SK-N-SH (cell line): ENCODE measurements at regions not wholly inside any gene's neighbourhood (a gene's known extent, or its start where the extent isn't known, plus 50 kb on each side); places are given as distances from the start of the nearest gene placed in this dataset.

ENCODE experiments used
- CTCF ChIA-PET: fragments of 300-600, 350-600 bp; formaldehyde crosslinking; extraction: SDS; loops from one replicate; lab custom pipeline; 2021; lab: Yijun Ruan, JAX
- POLR2A ChIA-PET: fragments of 350-600 bp; sonication (Branson Sonifier 250); formaldehyde crosslinking; extraction: SDS; loops from one replicate; lab custom pipeline; 2020; ENCODE audit warnings: antibody characterized with exemption, inconsistent platforms; lab: Yijun Ruan, JAX
- DNase-seq: peaks from one replicate; pipeline ENCODE4 v3.0.0; 2012
- H2AFZ ChIP-seq: fragments of 200-600 bp; sonication (generic); 2 replicates; pipeline ENCODE4 v1.8.1; 2016; ENCODE audit warnings: antibody characterized with exemption, mild to moderate bottlenecking, low read depth
- H3F3A ChIP-seq: fragments of 200-600 bp; sonication (generic); replicated peaks from 2 replicates; pipeline ENCODE3; 2016; ENCODE audit warnings: antibody characterized with exemption, mild to moderate bottlenecking; ENCODE audit not compliant: insufficient read depth
- H3K27ac ChIP-seq, 2 experiments: fragments of 200-500 bp in 1 of 2; fragments of 200-600 bp in 1 of 2; sonication (Bioruptor generic) in 1 of 2; sonication (generic), shearing (Covaris generic) in 1 of 2; 2 replicates each; pipeline versions ENCODE4 v1.5.1 to v1.6.1; 2014 to 2016; ENCODE audit warnings: low read depth in 2 of 2, inconsistent platforms in 1 of 2, low read length in 1 of 2, mild to moderate bottlenecking in 1 of 2, mixed read lengths in 1 of 2
- H3K27me3 ChIP-seq: fragments of 200-600 bp; sonication (generic), shearing (Covaris generic); 2 replicates; pipeline ENCODE4 v1.6.1; 2016; ENCODE audit warnings: mixed run types; ENCODE audit not compliant: insufficient read depth
- H3K36me3 ChIP-seq, 2 experiments: fragments of 200-500 bp in 1 of 2; fragments of 200-600 bp in 1 of 2; sonication (Bioruptor generic) in 1 of 2; sonication (generic) in 1 of 2; replicated peaks in 1 of 2; 2 replicates each; pipeline versions ENCODE3 to v1.5.1; 2014 to 2016; ENCODE audit warnings: low read length in 1 of 2, mild to moderate bottlenecking in 1 of 2; ENCODE audit not compliant: insufficient read depth in 2 of 2, control insufficient read depth in 1 of 2
- H3K4me1 ChIP-seq, 2 experiments: fragments of 200-500 bp in 1 of 2; fragments of 200-600 bp in 1 of 2; sonication (Bioruptor generic) in 1 of 2; sonication (generic), shearing (Covaris generic) in 1 of 2; 2 replicates each; pipeline versions ENCODE4 v1.5.1 to v1.6.1; 2014 to 2016; ENCODE audit warnings: low read depth in 1 of 2, low read length in 1 of 2, mixed run types in 1 of 2; ENCODE audit not compliant: insufficient read depth in 2 of 2, control insufficient read depth in 1 of 2
- H3K4me2 ChIP-seq: fragments of 200-600 bp; sonication (generic), shearing (Covaris generic); 2 replicates; pipeline ENCODE4 v1.6.1; 2017; ENCODE audit warnings: mixed run types
- H3K4me3 ChIP-seq, 2 experiments: fragments of 200-500 bp in 1 of 2; fragments of 200-600 bp in 1 of 2; sonication (Bioruptor generic) in 1 of 2; sonication (generic), shearing (Covaris generic) in 1 of 2; 2 replicates each; pipeline versions ENCODE4 v1.5.1 to v1.8.1; 2014 to 2016; ENCODE audit warnings: low read depth in 2 of 2, inconsistent platforms in 1 of 2, low read length in 1 of 2, mild to moderate bottlenecking in 1 of 2, mixed read lengths in 1 of 2, moderate library complexity in 1 of 2
- H3K79me2 ChIP-seq: fragments of 200-600 bp; sonication (generic); 2 replicates; pipeline ENCODE4 v1.8.1; 2017; ENCODE audit warnings: mild to moderate bottlenecking; ENCODE audit not compliant: insufficient read depth
- H3K9ac ChIP-seq: fragments of 200-600 bp; sonication (generic); 2 replicates; pipeline ENCODE4 v1.6.1; 2017; ENCODE audit warnings: mixed run types
- H3K9me2 ChIP-seq: fragments of 200-600 bp; sonication (generic); 2 replicates; pipeline ENCODE4 v1.6.1; 2017; ENCODE audit warnings: mixed run types
- H3K9me3 ChIP-seq: fragments of 200-600 bp; sonication (generic); 2 replicates; pipeline ENCODE4 v1.6.1; 2017; ENCODE audit warnings: mixed run types, mild to moderate bottlenecking, moderate library complexity
- H4K20me1 ChIP-seq: fragments of 200-600 bp; sonication (generic); 2 replicates; pipeline ENCODE4 v1.6.1; 2017; ENCODE audit warnings: mild to moderate bottlenecking, mixed run types; ENCODE audit not compliant: insufficient read depth
- CHD2 ChIP-seq: fragments of 150-350 bp; IDR thresholded peaks from 2 replicates; pipeline ENCODE4 v1.6.1; 2018; ENCODE audit warnings: low read length; ENCODE audit not compliant: partially characterized antibody
- CTCF ChIP-seq: fragments of 200-600 bp; sonication (generic); IDR thresholded peaks from 2 replicates; pipeline ENCODE4 v1.6.1; 2017; ENCODE audit warnings: antibody characterized with exemption, mild to moderate bottlenecking, moderate library complexity
- ELF1 ChIP-seq: IDR thresholded peaks from 2 replicates; pipeline ENCODE4 v1.4.0; 2012
- EP300 ChIP-seq, 2 experiments: IDR thresholded peaks; 2 replicates each; pipeline versions ENCODE4 v1.4.0 to v1.6.1; 2012; ENCODE audit warnings: borderline replicate concordance in 1 of 2, low read depth in 1 of 2, low read length in 1 of 2
- EZH2phosphoT487 ChIP-seq: fragments of 200-600 bp; sonication (generic); IDR thresholded peaks from 2 replicates; pipeline ENCODE4 v1.6.1; 2017; ENCODE audit warnings: low read depth, mixed run types, mild to moderate bottlenecking, antibody characterized with exemption, moderate library complexity, borderline replicate concordance
- FOXJ3 ChIP-seq: sonication (generic); formaldehyde crosslinking; IDR thresholded peaks from 2 replicates; pipeline ENCODE4 v1.5.1; 2020; ENCODE audit warnings: mild to moderate bottlenecking, missing genetic modification reagents
- GATA2 ChIP-seq: sonication (generic); formaldehyde crosslinking; IDR thresholded peaks from 2 replicates; pipeline ENCODE4 v1.5.0; 2020; ENCODE audit warnings: mild to moderate bottlenecking, missing genetic modification reagents
- IRF3 ChIP-seq: fragments of 150-350 bp; IDR thresholded peaks from 2 replicates; pipeline ENCODE4 v1.6.1; 2016; ENCODE audit warnings: mild to moderate bottlenecking, low read depth, low read length
- JUND ChIP-seq: IDR thresholded peaks from 2 replicates; pipeline ENCODE4 v1.4.0; 2012
- MEF2A ChIP-seq: IDR thresholded peaks from 2 replicates; pipeline ENCODE4 v1.4.0; 2012; ENCODE audit warnings: low read depth, borderline replicate concordance
- NFIC ChIP-seq: IDR thresholded peaks from 2 replicates; pipeline ENCODE4 v1.4.0; 2012; ENCODE audit warnings: borderline replicate concordance
- PBX3 ChIP-seq: IDR thresholded peaks from 2 replicates; pipeline ENCODE4; 2012
- RAD21 ChIP-seq: IDR thresholded peaks from 2 replicates; pipeline ENCODE4 v1.6.1; 2012; ENCODE audit warnings: mild to moderate bottlenecking, low read length
- RCOR1 ChIP-seq: fragments of 150-350 bp; IDR thresholded peaks from 2 replicates; pipeline ENCODE4 v1.6.1; 2017; ENCODE audit warnings: antibody characterized with exemption, low read length
- RFX5 ChIP-seq: IDR thresholded peaks from 2 replicates; pipeline ENCODE4 v1.6.1; 2012; ENCODE audit warnings: mild to moderate bottlenecking, improper control_type of control experiment, low read length
- RXRA ChIP-seq: IDR thresholded peaks from 2 replicates; pipeline ENCODE4 v1.4.0; 2012; ENCODE audit warnings: low read depth, mild to moderate bottlenecking, borderline replicate concordance
- SIN3A ChIP-seq: IDR thresholded peaks from 2 replicates; pipeline ENCODE4 v1.6.1; 2012; ENCODE audit warnings: low read depth, mild to moderate bottlenecking, low read length, moderate library complexity, borderline replicate concordance
- SMC3 ChIP-seq: IDR thresholded peaks from 2 replicates; pipeline ENCODE4 v1.6.1; 2012; ENCODE audit warnings: low read depth, low read length, improper control_type of control experiment
- TCF12 ChIP-seq: IDR thresholded peaks from 2 replicates; pipeline ENCODE4 v1.4.0; 2012
- USF2 ChIP-seq: fragments of 150-350 bp; IDR thresholded peaks from 2 replicates; pipeline ENCODE4 v1.6.1; 2017; ENCODE audit warnings: antibody characterized with exemption, low read length, low read depth, borderline replicate concordance
- ZBTB33 ChIP-seq: IDR thresholded peaks from 2 replicates; pipeline ENCODE4 v1.4.0; 2012; ENCODE audit warnings: low read depth, borderline replicate concordance
- WGBS: methylation state at CpG from one replicate; pipeline ENCODE4 v1.1.6; 2017; ENCODE audit warnings: low lambda C conversion rate; 5-methylcytosine and 5-hydroxymethylcytosine counted together
- TF ChIP-seq, protein P1 (sequence below): IDR thresholded peaks from 2 replicates; pipeline ENCODE4 v1.4.0; 2012; ENCODE audit warnings: low read depth, borderline replicate concordance

DNA sequence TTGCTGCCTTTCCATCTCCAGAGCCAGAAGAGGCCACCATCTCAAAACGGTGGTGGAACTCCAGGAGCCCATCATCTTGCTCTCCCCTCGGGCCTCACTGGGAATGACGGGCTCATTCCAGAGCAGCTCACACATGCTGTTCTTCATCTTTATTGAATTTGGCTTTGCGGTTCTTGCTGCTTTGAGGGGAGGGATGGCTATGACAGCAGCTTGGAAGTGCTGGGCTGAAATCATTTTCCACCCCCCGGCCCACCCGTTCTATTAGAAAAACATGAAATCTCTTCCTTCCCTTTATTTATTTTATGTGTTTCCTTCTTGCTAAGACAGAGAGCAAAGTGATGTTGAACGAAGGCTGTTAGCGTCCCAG, 149.8 kb upstream of the RPL38 start:
- H4K20me1 ChIP-seq, result no peaks in the 10 kb centered on the region
- H3K36me3 ChIP-seq, result no peaks in the 10 kb centered on the region
- ChIA-PET CTCF (interaction anchor here (0.9 to 2.0 kb wide), 3 partner anchors 39 to 122 kb away, joined by 3 to 4 read pairs (median 3); no protein-coding TSS in a partner anchor), POLR2A (no interaction called here)
- H3K4me2 ChIP-seq, result no peak overlapping the region
- H3K27ac ChIP-seq, result no peak overlapping the region
- H3K9ac ChIP-seq, result no peak overlapping the region
- H3K79me2 ChIP-seq, result no peaks in the 10 kb centered on the region
- no peak for TF ChIP-seq EZH2phosphoT487
- no peak for TF ChIP-seq USF2
- TF ChIP-seq SMC3, result no peak
- no peak for TF ChIP-seq EP300 (IDR thresholded peaks at IDR 0.05; ENCODE audit: borderline replicate concordance in 1 of 2, low read depth in 1 of 2, low read length in 1 of 2)
- no peak for TF ChIP-seq FOXJ3
- TF ChIP-seq RFX5, result no peak
- no peak for TF ChIP-seq NFIC
- no peak for TF ChIP-seq PBX3
- no peak for TF ChIP-seq GATA2 (CRISPR knock-in tag)
- TF ChIP-seq, protein P1, sequence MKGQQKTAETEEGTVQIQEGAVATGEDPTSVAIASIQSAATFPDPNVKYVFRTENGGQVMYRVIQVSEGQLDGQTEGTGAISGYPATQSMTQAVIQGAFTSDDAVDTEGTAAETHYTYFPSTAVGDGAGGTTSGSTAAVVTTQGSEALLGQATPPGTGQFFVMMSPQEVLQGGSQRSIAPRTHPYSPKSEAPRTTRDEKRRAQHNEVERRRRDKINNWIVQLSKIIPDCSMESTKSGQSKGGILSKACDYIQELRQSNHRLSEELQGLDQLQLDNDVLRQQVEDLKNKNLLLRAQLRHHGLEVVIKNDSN, result no peak
- no peak for TF ChIP-seq IRF3
- no peak for TF ChIP-seq RCOR1
- no peak for TF ChIP-seq ELF1
- no peak for TF ChIP-seq JUND
- H3F3A ChIP-seq, result no peaks in the 10 kb centered on the region
- no peak overlapping the region for H2AFZ ChIP-seq
- H3K4me3 ChIP-seq, result no peak overlapping the region
- no peaks in the 10 kb centered on the region for H3K9me3 ChIP-seq
- no peaks in the 10 kb centered on the region for H3K27me3 ChIP-seq
- H3K4me1 ChIP-seq, result peaks cover 0 to 18% of the 10 kb centered on the region in 2 experiments; a peak in 1 of 4 replicates
- H3K9me2 ChIP-seq, result no peaks in the 10 kb centered on the region
- DNase-seq, result no peak
- WGBS, result 30% methylated on average over 8 of the region's 8 CpGs

DNA sequence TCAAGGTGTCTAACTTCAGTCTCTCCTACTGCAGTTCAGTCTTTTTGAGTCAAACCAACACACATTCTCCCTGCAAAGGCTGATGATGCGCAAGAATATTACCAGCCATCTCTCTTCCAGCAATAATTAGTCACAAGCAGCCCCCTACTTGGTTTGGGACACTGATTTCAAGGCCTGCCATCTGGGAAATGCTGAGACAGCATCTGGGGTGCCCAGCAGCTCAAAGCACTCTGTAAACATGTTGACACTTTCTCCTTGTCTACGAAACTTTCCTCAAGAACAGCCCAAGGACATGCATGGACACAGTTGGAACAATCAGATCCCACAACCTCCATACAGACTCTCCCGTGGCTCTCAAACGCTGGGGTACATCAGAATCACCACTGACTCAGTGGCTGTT, 149.2 kb upstream of the RPL38 start:
- no peaks in the 10 kb centered on the region for H3K27me3 ChIP-seq
- no peak overlapping the region for H3K27ac ChIP-seq
- peaks cover 0 to 14% of the 10 kb centered on the region in 2 experiments; a peak in 1 of 4 replicates for H3K4me1 ChIP-seq
- ChIA-PET CTCF (interaction anchor here (0.9 to 2.0 kb wide), 2 partner anchors 38 to 56 kb away, joined by 3 to 4 read pairs; no protein-coding TSS in a partner anchor), POLR2A (no interaction called here)
- H3K9me3 ChIP-seq, result no peaks in the 10 kb centered on the region
- no peak overlapping the region for H3K4me3 ChIP-seq
- H3K9me2 ChIP-seq, result no peaks in the 10 kb centered on the region
- no peaks in the 10 kb centered on the region for H3F3A ChIP-seq
- H2AFZ ChIP-seq, result no peak overlapping the region
- no peak overlapping the region for H3K9ac ChIP-seq
- TF ChIP-seq SMC3 (no peak), CTCF (no peak), SIN3A (no peak), RAD21 (no peak), TCF12 (no peak), ZBTB33 (no peak), RXRA (no peak), RFX5 (no peak), GATA2 (CRISPR knock-in tag) (no peak), CHD2 (no peak), MEF2A (no peak)
- 24% methylated on average over 4 of the region's 4 CpGs for WGBS
- H3K79me2 ChIP-seq, result no peaks in the 10 kb centered on the region
- no peaks in the 10 kb centered on the region for H3K36me3 ChIP-seq
- H4K20me1 ChIP-seq, result no peaks in the 10 kb centered on the region
- H3K4me2 ChIP-seq, result no peak overlapping the region
- DNase-seq, result no peak
